ENCODE measurements at regions not wholly inside any gene's neighbourhood (a gene's known extent, or its start where the extent isn't known, plus 50 kb on each side); places are given as distances from the start of the nearest gene placed in this dataset.
A peak's percentile ranks its signal among the peaks of the same experiment; 100 is the strongest.

- no peak for FAIRE-seq
- TF ChIP-seq, protein P1, sequence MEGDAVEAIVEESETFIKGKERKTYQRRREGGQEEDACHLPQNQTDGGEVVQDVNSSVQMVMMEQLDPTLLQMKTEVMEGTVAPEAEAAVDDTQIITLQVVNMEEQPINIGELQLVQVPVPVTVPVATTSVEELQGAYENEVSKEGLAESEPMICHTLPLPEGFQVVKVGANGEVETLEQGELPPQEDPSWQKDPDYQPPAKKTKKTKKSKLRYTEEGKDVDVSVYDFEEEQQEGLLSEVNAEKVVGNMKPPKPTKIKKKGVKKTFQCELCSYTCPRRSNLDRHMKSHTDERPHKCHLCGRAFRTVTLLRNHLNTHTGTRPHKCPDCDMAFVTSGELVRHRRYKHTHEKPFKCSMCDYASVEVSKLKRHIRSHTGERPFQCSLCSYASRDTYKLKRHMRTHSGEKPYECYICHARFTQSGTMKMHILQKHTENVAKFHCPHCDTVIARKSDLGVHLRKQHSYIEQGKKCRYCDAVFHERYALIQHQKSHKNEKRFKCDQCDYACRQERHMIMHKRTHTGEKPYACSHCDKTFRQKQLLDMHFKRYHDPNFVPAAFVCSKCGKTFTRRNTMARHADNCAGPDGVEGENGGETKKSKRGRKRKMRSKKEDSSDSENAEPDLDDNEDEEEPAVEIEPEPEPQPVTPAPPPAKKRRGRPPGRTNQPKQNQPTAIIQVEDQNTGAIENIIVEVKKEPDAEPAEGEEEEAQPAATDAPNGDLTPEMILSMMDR (IDR thresholded peaks at IDR 0.05): no peak
Measured at GRCh38 chr20:50258790-50259483, 68.3 kb downstream of the CEBPB start.

DNA sequence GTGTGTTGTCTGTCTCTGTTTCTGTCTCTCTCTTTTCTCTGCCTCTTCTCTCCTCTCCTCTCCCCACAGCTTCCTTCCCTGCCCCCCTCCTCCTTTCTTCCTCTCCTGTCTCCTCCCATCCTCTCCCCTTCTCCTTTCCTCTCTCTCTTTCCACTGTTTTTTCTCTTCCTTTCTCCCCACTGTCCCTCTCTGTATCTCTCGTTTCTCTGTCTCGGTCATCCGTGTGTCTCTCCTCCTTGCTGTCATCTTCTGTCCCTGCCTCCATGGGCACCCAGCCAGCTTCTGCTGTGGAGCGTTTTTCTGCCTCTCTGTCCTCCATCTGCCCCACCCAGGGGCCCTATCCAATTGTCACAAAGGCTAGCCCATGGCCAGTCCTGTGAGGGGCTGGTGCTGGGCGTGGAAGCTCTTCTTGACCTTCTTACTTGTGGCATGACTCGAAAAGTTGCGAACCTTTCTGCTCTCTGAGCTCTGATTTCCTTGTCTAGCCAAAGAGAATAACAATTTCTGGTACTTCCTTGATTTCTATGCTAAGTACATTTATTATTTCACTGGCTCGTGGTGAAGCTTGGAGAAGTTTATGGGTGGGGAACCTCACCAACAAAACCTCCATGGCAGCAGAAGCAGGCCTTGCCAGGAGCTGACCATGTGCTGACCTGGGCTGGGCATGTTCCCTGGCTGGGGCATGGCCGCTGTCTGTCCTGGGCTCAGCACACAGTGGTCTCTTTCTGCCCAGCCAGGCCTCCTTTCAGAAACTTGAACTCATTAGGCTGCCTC lies 69.3 kb downstream of the CEBPB start:
- ATAC-seq (peak in 2 of 4 donors; percentile 33 to 42), FAIRE-seq (no peak), DNase-seq (no peak)
- 63 to 67% methylated on average over 9 of the region's 9 CpGs for WGBS, 2 donors
- Histone ChIP-seq H3K27me3 (no peaks in the 10 kb centered on the region), H3K36me3 (no peaks in the 10 kb centered on the region), H3K27ac (peak overlapping the region in 2 of 4 donors; percentile 62 to 64), H3K9me3 (no peaks in the 10 kb centered on the region), H3K4me3 (no peak overlapping the region), H3K4me1 (peaks cover 0 to 3% (median 0%) of the 10 kb centered on the region in 3 donors)
- intact Hi-C loops (cut with DNase I): no loop called here
- TF ChIP-seq, protein P1 (IDR thresholded peaks at IDR 0.05): no peak

More at GRCh38 chr20:50258790-50259483, 68.3 kb downstream of the CEBPB start:
- Histone ChIP-seq H3K36me3 (no peaks in the 10 kb centered on the region), H3K9me3 (no peaks in the 10 kb centered on the region), H3K27ac (no peak overlapping the region), H3K27me3 (no peaks in the 10 kb centered on the region), H3K4me1 (peaks cover 0 to 3% (median 0%) of the 10 kb centered on the region in 3 donors), H3K4me3 (no peak overlapping the region)
- no peak for DNase-seq
- intact Hi-C loops (cut with DNase I): no loop called here
- no peak for ATAC-seq
- WGBS, 2 donors: 90% methylated on average over 8 of the region's 8 CpGs

- 55 to 61% methylated on average over 8 of the region's 8 CpGs for WGBS, 2 donors
- Histone ChIP-seq H3K9me3 (no peaks in the 10 kb centered on the region), H3K36me3 (no peaks in the 10 kb centered on the region), H3K4me1 (peaks cover 0 to 3% (median 0%) of the 10 kb centered on the region in 3 donors), H3K4me3 (no peak overlapping the region), H3K27me3 (no peaks in the 10 kb centered on the region), H3K27ac (peak overlapping the region in 2 of 4 donors; percentile 62 to 64)
- TF ChIP-seq, protein P1 (IDR thresholded peaks at IDR 0.05): no peak
- DNase-seq: no peak
- intact Hi-C loops (cut with DNase I): no loop called here
- no peak for FAIRE-seq
- ATAC-seq: peak; percentile 56 to 78 (median 70)
Measured at GRCh38 chr20:50260479-50261221, 70.0 kb downstream of the CEBPB start.

DNA sequence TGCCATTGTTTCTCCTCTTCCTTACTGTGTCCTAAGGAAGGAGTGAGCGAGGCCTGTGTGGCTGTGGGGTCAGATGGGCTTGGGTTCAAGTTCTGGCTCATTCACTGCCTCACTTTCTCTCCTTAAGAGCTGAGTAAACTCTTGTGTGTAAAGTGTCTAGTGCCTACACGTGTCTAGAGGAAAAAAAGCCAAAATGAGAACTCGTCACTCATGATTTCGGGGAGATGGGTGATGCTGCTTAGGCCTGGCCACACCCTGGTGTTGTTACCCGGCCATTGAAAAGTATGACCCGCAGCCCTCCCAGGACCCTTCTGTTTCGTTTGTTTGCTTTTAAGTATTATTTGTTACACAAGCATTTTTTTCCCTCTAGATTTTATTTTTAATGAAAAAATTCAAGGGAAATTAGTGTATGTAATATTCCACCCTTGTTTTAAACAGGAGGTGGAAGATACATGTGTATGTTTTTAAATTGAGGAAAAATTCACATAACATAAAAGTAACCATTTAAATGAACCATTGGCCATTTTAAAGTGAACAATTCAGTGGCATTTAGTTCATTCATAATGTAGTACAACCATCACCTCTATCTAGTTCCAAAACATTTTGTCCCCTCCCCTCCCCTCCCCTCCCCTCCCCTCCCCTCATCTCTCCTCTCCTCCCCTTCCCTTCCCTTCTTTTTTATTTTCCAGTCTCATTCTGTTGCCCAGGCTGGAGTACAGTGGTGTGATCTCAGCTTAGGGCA lies 71.0 kb downstream of the CEBPB start:
- Histone ChIP-seq H3K9me3 (no peaks in the 10 kb centered on the region), H3K4me1 (peaks cover 0 to 3% (median 0%) of the 10 kb centered on the region in 3 donors), H3K36me3 (no peaks in the 10 kb centered on the region), H3K27me3 (no peaks in the 10 kb centered on the region), H3K27ac (no peak overlapping the region), H3K4me3 (no peak overlapping the region)
- intact Hi-C loops (cut with DNase I): no loop called here
- FAIRE-seq: no peak
- ATAC-seq: no peak
- 88 to 90% methylated on average over 7 of the region's 7 CpGs for whole genome bisulfite sequencing, 2 donors
- TF ChIP-seq, protein P1 (IDR thresholded peaks at IDR 0.05): no peak
- no peak for DNase-seq

All from pancreas (tissue), 10 donors.